GM10266 (cell line): ENCODE measurements at regions not wholly inside any gene's neighbourhood (a gene's known extent, or its start where the extent isn't known, plus 50 kb on each side); places are given as distances from the start of the nearest gene placed in this dataset.
"Not testable (repeated sequence)": the region's sequence is repeated elsewhere in the genome, so short reads cannot be mapped to it uniquely, and the experiment has no call there.

Experiments
- DNase-seq: peaks from one replicate; pipeline ENCODE4 v3.0.0; 2012; ENCODE audit errors: extremely low spot score
- TF ChIP-seq, protein P1 (sequence below): IDR thresholded peaks from 2 replicates; pipeline ENCODE4 v1.5.1; 2012; ENCODE audit warnings: mild to moderate bottlenecking, low read depth; ENCODE audit not compliant: control insufficient read depth, insufficient read depth; ENCODE audit errors: missing control alignments

- TF ChIP-seq, protein P1, sequence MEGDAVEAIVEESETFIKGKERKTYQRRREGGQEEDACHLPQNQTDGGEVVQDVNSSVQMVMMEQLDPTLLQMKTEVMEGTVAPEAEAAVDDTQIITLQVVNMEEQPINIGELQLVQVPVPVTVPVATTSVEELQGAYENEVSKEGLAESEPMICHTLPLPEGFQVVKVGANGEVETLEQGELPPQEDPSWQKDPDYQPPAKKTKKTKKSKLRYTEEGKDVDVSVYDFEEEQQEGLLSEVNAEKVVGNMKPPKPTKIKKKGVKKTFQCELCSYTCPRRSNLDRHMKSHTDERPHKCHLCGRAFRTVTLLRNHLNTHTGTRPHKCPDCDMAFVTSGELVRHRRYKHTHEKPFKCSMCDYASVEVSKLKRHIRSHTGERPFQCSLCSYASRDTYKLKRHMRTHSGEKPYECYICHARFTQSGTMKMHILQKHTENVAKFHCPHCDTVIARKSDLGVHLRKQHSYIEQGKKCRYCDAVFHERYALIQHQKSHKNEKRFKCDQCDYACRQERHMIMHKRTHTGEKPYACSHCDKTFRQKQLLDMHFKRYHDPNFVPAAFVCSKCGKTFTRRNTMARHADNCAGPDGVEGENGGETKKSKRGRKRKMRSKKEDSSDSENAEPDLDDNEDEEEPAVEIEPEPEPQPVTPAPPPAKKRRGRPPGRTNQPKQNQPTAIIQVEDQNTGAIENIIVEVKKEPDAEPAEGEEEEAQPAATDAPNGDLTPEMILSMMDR, result no peak
- no peak for DNase-seq
Measured at GRCh38 chr21:18023711-18024110, 204.6 kb upstream of the C21orf91 start.

DNA sequence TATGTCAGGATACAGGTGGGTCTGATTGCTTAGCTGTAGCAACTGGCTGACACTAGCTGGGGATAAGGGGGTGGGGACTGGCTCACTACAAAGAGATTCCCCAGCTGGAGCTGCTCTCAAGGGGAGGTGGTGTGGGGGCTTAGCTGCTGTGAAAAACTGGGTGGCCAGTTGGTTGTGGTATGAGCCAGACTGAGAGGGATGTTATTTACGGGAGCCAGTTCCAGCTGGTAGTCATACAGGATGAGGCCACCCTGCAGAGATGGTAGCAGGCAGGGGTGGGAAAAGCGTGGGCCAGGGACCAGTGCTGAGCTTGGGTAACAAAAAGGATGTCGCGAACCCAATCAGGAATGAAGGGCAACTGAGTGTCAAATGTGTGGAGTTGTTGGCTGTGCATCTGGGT lies 204.0 kb upstream of the C21orf91 start:
- TF ChIP-seq, protein P1, result no peak
- DNase-seq, result no peak

DNA sequence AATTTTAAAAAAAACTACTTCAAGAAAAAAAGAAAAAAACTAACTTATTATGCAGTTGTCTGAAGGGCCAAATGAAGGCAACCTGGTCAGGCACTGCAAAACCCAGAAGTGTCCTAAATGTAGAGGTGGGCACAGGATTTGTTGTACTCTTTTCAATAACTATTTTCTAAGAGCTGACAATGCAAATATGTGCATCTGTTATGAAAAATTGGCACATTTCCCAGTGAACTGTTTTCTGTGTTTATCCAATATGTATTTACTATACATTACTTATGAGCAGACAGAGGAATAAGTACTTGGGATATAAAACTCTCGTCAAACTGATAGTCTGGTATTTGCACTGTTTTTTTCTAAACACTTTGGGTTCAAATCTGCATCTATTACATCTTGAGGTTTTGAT lies 188.0 kb upstream of the C21orf91 start:
- DNase-seq, result no peak
- TF ChIP-seq, protein P1, result no peak

GRCh38 chr21:18006691-18007090 lies 187.5 kb upstream of the C21orf91 start:
- no peak for DNase-seq
- TF ChIP-seq, protein P1, result no peak

DNA sequence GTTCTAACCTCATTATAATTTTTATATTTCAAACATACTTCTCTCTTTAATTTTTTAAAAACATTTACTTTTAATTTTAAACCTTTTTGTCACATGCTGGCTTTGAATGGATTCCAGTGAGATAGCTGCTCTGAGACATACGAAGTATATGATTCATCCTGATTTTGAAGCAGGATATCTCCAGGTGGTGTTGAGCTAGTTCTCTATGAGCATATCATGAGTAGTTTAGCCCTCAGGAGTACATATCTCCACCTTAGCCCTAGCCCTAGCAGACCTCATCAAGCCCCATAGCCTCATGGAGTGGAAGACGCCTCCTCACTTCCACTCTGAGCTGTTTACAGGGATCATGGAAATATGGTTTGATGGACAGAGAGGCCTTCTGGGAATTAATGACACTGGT lies 183.2 kb upstream of the C21orf91 start:
- TF ChIP-seq, protein P1, result no peak
- DNase-seq, result no peak

DNA sequence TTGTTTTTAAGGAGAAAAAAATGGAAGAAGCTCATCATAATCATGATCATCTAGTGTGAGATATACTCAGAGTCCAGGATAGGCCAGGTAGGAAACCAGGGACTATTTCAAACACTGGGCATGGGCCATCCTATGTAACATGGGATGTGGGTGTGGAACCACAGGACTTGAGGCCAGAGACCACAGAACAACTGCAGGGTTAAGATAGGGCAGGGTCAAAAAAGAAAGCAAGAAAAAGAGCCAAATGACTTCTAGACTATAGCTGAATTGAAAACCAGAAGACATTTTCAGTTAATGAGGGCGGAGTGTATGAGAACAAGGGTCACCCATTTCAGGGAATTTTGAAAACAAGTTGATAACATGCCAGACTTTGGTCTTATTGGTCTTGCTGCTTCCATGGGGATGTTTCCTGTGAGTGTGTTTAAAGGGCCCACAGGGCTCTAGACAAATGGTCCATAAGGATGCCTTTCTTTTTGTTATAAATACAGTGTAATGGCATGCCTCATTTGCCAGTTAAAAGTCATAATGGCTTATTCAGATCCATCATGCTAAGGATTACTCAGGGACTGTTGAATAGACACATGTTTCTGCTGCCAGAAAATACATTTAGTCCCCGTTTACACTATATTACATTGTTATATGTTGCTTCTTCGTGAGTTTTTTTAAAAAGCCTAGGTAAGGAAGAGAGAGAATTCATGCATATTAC lies 182.0 kb upstream of the C21orf91 start:
- DNase-seq, result no peak

GRCh38 chr21:17998599-17998998 lies 179.4 kb upstream of the C21orf91 start:
- not testable (repeated sequence) for DNase-seq

More for the DNA sequence above, 182.0 kb upstream of the C21orf91 start:
- TF ChIP-seq, protein P1, result no peak

GRCh38 chr21:17989780-17990179 lies 170.6 kb upstream of the C21orf91 start:
- TF ChIP-seq, protein P1, result no peak
- no peak for DNase-seq
